ENCODE measurements at regions not wholly inside any gene's neighbourhood (a gene's known extent, or its start where the extent isn't known, plus 50 kb on each side); places are given as distances from the start of the nearest gene placed in this dataset.

GRCh38 chr2:58886009-58886408 lies 644.9 kb upstream of the FANCL start:
- Histone ChIP-seq H3K27ac (no peak overlapping the region), H3K9me3 (no peaks in the 10 kb centered on the region), H3K4me3 (no peak overlapping the region), H3K4me1 (no peaks in the 10 kb centered on the region), H3K4me2 (no peak overlapping the region)
- 44% methylated on average over 1 of the region's 1 CpG for WGBS (ENCODE audit: missing lambda C conversion rate)
- DNase-seq (ENCODE audit: low read depth in 1 of 2, low spot score in 1 of 2) = no peak
- no peak for ATAC-seq
- CTCF ChIA-PET = no interaction called here
- TF ChIP-seq HOXA7 (CRISPR knock-in tag; IDR thresholded peaks at IDR 0.05) = no peak
- POLR2A ChIA-PET = no interaction called here
- no peak for FAIRE-seq

- 20% methylated on average over 4 of the region's 4 CpGs for WGBS (ENCODE audit: missing lambda C conversion rate)
- H3K9me3 ChIP-seq = no peaks in the 10 kb centered on the region
- no peak overlapping the region for H3K27ac ChIP-seq
- POLR2A ChIA-PET = no interaction called here
- H3K4me3 ChIP-seq = no peak overlapping the region
- no peak for DNase-seq (ENCODE audit: low read depth in 1 of 2, low spot score in 1 of 2)
- H3K4me1 ChIP-seq = no peaks in the 10 kb centered on the region
- no peak for FAIRE-seq
- H3K4me2 ChIP-seq = no peak overlapping the region
- no peak for TF ChIP-seq KDM5A (IDR thresholded peaks at IDR 0.05)
- TF ChIP-seq MAFK (IDR thresholded peaks at IDR 0.05; ENCODE audit: partially characterized antibody) = peak; percentile 53
- no peak for TF ChIP-seq SREBF2 (IDR thresholded peaks at IDR 0.05)
- no peak for TF ChIP-seq ZSCAN20 (CRISPR knock-in tag; IDR thresholded peaks at IDR 0.05)
- TF ChIP-seq RFX5 (IDR thresholded peaks at IDR 0.05) = no peak
- no peak for TF ChIP-seq CBX2 (IDR thresholded peaks at IDR 0.05; ENCODE audit: borderline replicate concordance, low read depth)
- TF ChIP-seq MYC (IDR thresholded peaks at IDR 0.05; ENCODE audit: borderline replicate concordance, low read length) = no peak
- no peak for ATAC-seq
- CTCF ChIA-PET = no interaction called here
These were observed 638.7 kb upstream of the FANCL start for GRCh38 chr2:58879834-58880233.

GRCh38 chr2:58878778-58879177 lies 637.7 kb upstream of the FANCL start:
- TF ChIP-seq RARB (CRISPR knock-in tag; IDR thresholded peaks at IDR 0.05) = no peak
- no peak for TF ChIP-seq NR3C1 (IDR thresholded peaks at IDR 0.05)
- no peak for TF ChIP-seq HOXA7 (CRISPR knock-in tag; IDR thresholded peaks at IDR 0.05)
- TF ChIP-seq RAD21 (conservative IDR thresholded peaks at IDR 0.05 in 1 of 2, IDR thresholded peaks at IDR 0.05 in 1 of 2) = no peak
- Histone ChIP-seq H3K4me2 (no peak overlapping the region), H3K4me1 (no peaks in the 10 kb centered on the region), H3K4me3 (no peak overlapping the region), H3K9me3 (no peaks in the 10 kb centered on the region), H3K27ac (no peak overlapping the region)
- WGBS (ENCODE audit: missing lambda C conversion rate) = 42% methylated on average over 1 of the region's 1 CpG
- no peak for DNase-seq (ENCODE audit: low read depth in 1 of 2, low spot score in 1 of 2)
- no peak for FAIRE-seq
- no peak for ATAC-seq
- POLR2A ChIA-PET = no interaction called here
- CTCF ChIA-PET = no interaction called here

- Histone ChIP-seq H3K9me3 (no peaks in the 10 kb centered on the region), H3K27ac (no peak overlapping the region), H3K4me2 (no peak overlapping the region), H3K4me3 (no peak overlapping the region), H3K4me1 (no peaks in the 10 kb centered on the region)
- POLR2A ChIA-PET = no interaction called here
- FAIRE-seq = no peak
- TF ChIP-seq KDM5A (IDR thresholded peaks at IDR 0.05) (no peak), RFX5 (IDR thresholded peaks at IDR 0.05) (no peak), CBX8 (IDR thresholded peaks at IDR 0.05) (no peak), GATA3 (IDR thresholded peaks at IDR 0.05; ENCODE audit: borderline replicate concordance) (no peak), POLR2AphosphoS2 (conservative IDR thresholded peaks at IDR 0.05; ENCODE audit: low read length) (no peak), SREBF2 (IDR thresholded peaks at IDR 0.05) (no peak), MYC (IDR thresholded peaks at IDR 0.05; ENCODE audit: borderline replicate concordance, low read length) (no peak), CBX2 (IDR thresholded peaks at IDR 0.05; ENCODE audit: borderline replicate concordance, low read depth) (no peak), HOXB5 (CRISPR knock-in tag; IDR thresholded peaks at IDR 0.05) (no peak)
- CTCF ChIA-PET = interaction anchor here (1.2 kb wide), 1 partner anchor 30 kb away, joined by 3 read pairs; no protein-coding TSS in a partner anchor
- WGBS (ENCODE audit: missing lambda C conversion rate) = 34% methylated on average over 2 of the region's 2 CpGs
- ATAC-seq = no peak
- no peak for DNase-seq (ENCODE audit: low read depth in 1 of 2, low spot score in 1 of 2)
These were observed 635.0 kb upstream of the FANCL start for GRCh38 chr2:58876126-58876525.

- no peak overlapping the region for H3K4me3 ChIP-seq
- FAIRE-seq = no peak
- H3K27ac ChIP-seq = no peak overlapping the region
- DNase-seq (ENCODE audit: low read depth in 1 of 2, low spot score in 1 of 2) = no peak
- no peaks in the 10 kb centered on the region for H3K9me3 ChIP-seq
- 8% methylated on average over 4 of the region's 4 CpGs for WGBS (ENCODE audit: missing lambda C conversion rate)
- H3K4me1 ChIP-seq = no peaks in the 10 kb centered on the region
- no peak for TF ChIP-seq JUN (IDR thresholded peaks at IDR 0.05)
- TF ChIP-seq SMC3 (IDR thresholded peaks at IDR 0.05) = no peak
- TF ChIP-seq RNF2 (IDR thresholded peaks at IDR 0.05; ENCODE audit: borderline replicate concordance, low read depth) = no peak
- no peak for TF ChIP-seq MYC (IDR thresholded peaks at IDR 0.05; ENCODE audit: borderline replicate concordance, low read length)
- TF ChIP-seq KDM5A (IDR thresholded peaks at IDR 0.05) = no peak
- ChIA-PET CTCF (interaction anchor here (1.2 kb wide), 1 partner anchor 29 kb away, joined by 3 read pairs; no protein-coding TSS in a partner anchor), POLR2A (no interaction called here)
- no peak for ATAC-seq
- H3K4me2 ChIP-seq = no peak overlapping the region
These were observed 634.3 kb upstream of the FANCL start for GRCh38 chr2:58875436-58875835.

Measured in A549 (cell line).